HG02759 (cell line): ENCODE measurements at regions not wholly inside any gene's neighbourhood (a gene's known extent, or its start where the extent isn't known, plus 50 kb on each side); places are given as distances from the start of the nearest gene placed in this dataset.

Experiments used
- ATAC-seq: cut with Tn5 transposase; IDR thresholded peaks from one replicate; pipeline ENCODE4 v1.9.1; 2021; ENCODE audit warnings: mild to moderate bottlenecking, moderate library complexity; ENCODE audit not compliant: unreplicated experiment

DNA sequence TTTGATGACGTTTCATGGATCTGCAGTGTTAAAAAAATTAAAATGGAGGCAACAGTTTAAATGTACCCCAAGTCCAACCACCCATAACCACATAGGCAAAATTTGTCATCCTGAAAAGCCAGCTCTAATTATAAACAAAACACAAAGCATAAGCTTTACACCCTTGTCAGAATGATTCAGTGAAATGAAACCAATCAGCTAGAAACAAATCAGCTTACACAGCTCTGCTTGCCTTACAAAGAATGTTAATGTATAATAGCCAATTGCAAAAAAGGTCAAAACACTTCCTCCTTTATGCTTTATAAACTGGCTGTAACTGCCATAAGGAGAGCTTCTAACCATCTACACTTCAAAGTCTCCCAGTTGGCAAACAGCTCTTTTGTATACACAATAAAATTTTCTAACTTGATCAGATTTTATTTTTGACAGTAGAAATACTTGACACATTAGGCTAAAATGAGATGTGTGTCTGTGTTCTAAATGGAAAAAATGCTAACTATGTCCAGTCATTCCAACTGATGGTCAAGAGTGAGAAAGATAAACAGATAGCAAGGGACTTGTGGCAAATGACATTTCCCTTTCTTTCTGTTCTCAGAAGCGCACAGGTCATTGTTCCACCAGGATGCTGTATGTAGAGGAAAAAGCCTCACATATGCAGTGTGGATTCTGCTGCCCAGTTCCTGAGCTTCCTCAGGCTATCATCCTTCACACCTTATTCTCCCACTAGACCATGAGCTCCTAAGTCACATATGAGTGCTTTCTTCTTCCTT lies 344.3 kb upstream of the ID4 start:
- no peak for ATAC-seq

DNA sequence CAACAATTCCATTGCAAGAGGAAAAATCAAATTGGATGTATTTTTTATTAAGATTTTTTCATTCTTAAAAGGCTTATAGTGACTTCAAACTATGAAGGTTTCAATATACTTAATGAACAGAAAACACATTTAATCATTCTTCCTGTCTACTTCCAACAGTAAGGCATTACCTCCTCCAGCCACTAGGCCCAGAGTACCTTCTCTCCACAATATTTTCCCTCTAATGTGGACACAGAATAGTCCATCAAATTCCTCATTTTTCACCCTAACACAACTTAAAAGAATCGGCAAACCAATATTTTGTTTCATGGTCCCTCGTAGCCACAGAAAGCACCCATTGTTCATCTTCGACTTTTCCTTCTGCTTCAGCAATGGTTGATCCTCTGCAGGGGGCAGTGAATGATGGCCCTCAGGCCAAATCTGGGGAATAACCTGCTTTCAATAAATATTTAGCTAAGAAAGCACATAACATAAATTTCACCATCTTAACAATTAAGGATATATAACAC lies 335.4 kb upstream of the ID4 start:
- ATAC-seq: no peak

DNA sequence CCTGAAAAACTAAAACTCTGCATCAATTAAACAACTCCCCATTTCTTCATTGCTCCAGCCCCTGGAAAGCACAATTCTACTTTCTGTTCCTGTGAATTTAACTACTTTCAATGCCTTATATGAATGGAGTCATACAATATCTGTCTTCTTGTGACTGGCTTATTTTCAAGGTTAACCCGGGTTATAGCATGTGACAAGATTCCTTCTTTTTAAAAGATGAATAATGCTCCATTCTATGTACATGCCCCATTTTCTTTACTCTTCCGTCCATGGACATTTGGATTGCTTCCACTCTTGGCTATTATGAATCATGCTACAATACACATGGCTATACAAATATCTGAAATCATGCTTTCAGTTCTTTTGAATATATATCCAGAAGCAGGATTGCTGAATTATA lies 334.9 kb upstream of the ID4 start:
- no peak for ATAC-seq

DNA sequence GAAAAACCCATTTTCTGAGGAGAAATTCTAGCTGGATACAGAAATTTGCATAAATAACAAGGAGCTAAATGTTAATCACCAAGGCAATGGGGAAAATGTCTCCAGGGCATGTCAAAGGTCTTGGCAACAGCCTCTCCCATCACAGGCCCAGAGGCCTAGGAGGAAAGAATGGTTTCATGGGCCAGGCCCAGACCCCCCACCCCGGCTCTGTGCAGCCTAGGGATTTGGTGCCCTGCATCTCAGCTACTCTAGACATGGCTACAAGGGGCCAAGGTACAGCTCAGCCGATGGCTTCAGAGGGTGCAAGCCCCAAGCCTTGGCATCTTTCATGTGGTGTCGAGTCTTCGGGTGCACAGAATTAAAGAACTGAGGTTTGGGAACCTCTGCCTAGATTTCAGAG lies 321.2 kb upstream of the ID4 start:
- no peak for ATAC-seq

DNA sequence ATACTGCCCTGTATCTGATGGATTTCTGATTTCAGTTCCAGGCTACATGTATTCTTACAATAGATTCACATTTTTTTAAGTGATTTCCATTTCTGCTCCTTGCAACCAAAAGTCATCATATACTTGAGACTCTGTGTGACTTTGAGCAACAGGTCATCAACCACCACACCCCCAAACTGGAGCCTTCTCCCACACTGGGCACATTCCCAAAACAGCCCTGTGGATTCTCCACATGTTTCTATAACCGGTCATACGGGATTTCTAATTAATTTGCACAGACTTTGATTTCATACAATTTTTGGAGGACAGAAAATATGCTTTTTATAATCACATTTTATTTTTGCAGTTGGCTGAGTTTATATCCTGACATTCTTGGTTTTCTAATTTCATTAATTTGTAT lies 317.2 kb upstream of the ID4 start:
- no peak for ATAC-seq

DNA sequence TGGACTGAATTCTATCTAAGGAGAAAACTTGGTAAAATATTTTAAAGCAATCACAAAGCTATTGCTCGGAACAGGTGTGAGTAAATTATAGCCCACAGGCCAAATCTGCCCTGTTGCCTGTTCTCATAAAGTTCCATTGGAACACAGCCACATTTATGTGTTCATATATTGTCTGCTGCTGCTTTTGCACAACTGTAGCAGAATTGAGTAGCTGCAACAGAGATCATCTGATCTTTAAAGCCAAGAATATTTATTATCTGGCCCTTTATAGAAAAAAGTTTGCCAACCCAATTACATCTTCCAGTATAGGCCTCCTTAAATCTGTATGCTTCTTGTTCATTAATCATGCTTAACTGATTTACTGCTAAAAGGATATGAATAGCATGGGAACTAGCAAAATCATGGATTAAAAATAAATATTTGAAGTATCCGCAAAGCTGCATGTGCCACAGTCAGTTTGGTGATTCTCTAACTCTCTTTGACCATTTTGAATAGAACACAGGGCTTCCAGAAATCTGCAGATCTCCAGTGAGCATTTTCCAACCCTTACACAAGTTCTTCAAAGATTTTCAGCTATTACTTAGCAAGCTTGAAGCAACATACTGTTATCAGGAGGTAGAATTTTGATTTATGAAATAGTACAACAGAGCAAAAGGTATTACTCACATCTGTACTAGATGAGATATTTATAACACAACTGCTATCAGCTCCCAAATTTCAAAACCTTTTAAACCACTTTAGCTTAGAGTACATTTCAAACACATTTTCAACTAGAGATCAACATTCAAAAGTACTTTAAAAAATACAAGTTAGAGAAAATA lies 312.6 kb upstream of the ID4 start:
- no peak for ATAC-seq

DNA sequence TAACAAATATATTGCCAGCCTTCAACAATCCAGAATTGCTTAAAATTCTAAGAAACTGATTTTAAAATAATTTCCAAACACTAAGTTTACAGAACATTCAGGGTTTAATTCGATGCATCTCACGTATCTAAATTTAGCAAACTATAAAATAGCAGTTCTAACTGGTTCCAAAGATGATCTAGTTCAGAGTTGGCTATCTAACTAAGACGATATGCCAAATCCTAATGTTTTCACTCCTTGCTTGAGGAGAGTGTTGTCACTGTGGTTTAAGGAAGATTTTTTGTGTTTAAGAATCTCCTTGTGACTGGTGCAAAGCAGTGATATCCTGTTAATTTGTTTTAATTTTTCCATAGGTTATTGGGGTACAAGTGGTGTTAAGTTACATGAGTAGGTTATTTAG lies 311.5 kb upstream of the ID4 start:
- no peak for ATAC-seq

DNA sequence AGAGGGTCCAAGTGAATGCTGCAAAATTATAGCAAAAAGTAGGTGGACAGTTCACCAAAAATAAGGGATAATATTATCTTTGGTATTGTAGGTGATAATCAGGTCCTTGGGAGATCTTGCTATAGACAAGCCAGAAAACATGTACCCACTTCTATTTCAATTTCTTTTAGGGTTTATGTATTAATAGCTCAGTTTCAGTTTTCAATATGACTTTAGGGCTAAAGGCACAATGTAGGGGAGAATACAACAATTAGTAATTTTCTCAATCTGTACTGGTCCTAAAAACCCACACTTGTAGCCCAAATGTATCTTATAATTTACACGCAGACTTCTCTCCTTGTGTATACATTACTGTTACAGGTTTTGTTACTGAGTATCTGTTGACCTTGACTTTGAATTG lies 307.0 kb upstream of the ID4 start:
- no peak for ATAC-seq

DNA sequence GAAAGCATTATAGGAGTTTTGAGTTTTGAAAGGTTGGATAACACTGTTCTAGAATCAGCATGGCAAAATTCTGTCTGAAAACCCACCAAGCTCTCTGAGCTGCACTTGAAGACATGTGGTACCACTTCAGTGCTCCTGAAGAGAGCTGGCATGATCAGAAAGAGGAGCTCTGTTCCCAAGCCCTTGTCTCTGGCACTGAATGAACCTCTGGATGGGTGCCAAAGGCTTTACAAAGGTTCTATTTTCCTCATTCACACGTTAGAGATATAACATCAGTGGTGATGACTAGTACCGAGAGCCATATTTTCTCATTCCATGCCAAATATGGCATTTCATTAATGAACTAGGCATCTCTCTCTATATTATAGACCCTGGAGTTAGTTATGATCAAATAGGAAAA lies 301.8 kb upstream of the ID4 start:
- no peak for ATAC-seq

DNA sequence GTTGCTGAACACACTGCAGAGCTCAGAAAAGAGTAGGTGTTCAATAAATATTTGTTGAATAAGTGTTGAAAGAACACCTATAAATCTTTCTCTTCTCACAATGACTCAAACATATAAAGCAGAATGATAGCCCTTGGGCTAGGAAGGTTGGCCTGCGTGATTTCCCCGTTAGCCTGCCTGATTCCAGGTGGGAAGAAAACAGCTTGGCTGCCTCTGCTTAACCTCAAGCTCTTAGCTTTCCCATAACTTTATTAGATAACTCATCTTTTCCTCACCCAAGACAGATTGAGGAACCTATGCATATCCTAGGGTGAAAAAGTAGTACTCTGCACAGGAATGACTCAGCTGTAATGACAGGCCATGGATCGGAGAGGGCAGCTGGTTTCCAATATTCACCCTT lies 300.3 kb upstream of the ID4 start:
- ATAC-seq: no peak

DNA sequence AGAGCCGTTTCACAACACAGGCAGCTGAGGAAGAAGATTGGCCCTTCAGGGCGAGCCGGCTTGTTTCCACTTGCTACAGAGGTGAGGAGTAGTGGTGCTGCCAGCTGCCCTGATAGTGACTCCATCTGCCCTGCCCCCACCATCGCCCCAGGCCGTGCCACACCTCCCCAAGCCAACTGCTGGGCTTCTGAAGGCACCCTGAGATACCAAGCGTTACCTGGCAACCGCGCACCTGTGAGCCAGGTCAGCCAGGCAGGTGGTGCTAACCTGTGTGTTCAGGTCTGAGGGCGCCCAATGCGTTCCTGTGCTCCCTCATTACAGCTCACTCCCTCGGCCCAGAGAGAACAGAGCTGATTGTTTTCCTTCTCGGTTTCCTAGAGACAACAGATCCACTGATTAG lies 299.1 kb upstream of the ID4 start:
- no peak for ATAC-seq

DNA sequence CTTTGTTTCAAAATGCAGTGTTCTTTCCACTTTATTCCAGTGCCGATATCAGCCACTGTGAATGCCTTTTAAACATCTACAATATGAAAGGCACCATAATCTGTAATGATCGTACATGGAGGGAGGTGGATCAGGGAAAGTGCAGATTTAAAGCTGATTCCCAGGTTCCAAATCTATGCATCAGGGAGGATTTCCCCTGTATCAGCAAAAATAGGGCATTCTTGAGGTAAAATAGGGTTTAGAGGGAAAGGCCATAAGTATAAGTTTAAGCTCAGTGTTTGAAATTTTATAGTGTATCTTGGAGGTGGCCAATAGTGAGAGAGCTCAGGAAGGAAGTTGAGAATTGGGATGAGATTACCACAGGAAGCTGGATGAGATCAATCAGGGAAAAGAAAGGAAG lies 289.7 kb upstream of the ID4 start:
- ATAC-seq: no peak

DNA sequence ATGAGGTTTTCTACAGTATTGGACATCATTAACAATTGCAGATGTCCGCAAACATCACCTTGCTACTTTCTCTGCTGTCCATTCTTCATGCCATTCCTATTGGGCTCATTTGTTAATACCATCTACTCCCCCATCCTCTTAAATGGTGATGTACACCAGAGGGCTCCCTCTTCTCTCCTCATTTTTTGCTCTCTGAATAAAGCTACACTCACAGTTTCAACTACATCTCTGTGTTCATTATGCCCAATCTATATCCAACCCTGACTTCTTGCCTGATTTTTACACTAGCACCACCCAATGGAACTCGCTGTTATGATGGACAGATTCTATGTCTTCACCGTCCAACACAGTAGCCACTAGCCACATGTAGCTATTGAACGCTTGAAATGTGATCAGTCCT lies 288.1 kb upstream of the ID4 start:
- no peak for ATAC-seq

DNA sequence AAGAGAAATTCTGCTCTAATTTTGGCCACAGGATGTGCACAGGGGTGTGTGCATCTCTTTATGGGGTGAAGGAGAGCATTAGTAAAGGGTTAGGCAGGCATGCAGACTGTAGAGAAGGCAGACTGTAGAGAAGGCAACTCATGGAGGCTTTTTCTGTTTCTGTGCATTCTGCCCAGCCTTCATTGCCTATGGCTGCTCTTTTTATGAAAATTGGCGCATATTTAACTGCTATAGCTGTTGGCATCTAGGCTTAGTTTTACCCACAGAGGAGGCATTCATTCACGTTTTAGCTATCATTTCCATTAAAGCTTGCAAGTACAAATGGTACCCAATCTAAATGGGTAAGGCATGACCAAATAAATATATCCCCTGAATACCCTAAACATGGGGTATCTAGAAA lies 286.8 kb upstream of the ID4 start:
- no peak for ATAC-seq

DNA sequence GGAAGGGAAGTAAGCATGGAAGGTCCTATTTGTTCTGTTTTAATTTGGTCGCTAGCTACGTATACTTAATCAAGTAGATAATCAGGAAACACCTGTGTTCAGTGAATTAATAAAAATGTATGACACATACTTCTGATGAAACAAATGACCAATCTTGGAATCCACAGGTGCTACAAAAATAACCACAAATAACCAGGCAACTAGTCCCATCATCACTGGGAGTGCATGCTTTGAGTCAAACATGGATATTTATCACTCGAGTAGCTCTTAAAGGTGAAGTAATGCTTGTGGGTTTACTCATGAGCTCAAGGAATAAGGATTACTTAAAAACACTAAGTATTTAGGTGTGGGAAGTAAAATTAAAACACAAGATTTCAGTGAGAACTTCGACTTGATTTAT lies 285.6 kb upstream of the ID4 start:
- ATAC-seq: no peak

DNA sequence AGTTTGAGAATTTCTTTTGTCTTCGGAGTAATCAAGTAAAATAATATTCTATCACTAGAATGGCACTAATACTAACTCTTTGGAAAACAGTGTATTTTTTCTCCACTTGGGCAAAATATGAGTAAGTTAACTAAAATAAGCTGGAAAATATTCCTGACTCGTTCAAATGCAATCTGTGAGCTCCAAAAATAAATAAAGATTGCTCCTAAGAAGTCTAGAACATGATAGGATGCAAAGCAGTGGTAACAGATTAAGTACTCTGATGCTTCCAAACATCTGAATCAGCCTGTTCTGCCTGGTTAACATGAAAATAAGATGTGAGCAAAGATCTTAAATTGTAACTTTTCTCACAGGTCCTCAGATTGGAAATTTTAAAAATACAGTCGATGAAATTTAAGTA lies 285.1 kb upstream of the ID4 start:
- no peak for ATAC-seq

DNA sequence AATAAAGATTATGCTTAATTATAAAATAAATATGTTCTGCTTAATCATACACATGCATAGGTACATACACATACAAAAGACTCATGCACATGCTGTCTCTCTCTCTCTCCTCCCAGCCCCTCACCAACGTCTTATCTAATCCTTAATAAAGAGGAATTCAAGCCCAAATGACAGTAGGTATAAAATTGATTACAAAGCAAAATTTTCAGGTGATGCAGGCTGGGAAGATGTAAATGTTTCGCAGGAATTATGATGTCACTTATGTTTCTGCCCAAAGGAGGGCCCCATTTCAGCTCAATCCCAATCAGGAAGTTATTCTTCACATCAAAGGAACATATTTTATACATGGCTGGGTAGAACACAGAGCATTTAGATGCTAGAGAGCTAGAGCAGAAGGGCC lies 284.6 kb upstream of the ID4 start:
- no peak for ATAC-seq

DNA sequence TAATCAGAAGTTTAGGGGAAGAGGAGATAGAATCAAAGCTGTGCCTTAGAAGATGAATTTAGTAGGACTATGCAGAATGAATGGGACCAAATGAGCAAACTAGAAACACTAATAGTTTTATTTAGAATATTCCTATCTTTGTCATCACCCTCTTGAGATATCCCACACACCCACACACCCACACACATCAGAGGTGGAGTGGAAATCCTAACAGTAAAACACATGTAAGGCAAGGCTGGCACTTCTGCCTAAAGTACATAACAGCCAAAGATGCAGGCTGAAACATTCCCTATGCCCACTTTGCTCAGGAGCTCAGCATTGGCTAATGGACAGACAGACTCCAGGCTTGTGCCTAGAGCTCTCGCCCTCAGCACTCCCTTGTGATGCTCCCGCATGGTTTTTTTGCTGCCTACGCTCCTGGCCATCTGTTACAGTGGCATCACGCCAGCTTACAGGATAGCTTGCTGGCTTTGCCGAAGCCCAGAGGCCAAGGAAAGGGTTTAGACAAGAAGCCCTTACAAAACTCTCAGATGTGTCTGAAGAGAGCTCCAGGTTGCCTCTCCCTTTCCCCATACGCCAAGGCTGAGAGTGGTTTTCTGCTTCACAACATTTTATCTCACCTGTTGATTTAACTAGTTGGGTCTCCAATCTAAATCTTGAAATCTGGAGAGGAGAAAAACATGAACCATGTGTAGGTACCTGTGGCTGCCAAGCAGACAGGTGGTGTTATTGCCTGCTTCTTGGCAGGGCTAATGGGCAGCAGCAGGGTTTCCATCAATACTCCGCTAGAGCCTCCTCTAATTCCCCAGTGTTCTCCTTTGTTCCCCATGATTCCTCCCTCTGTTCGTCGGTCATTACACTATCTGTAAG lies 282.6 kb upstream of the ID4 start:
- ATAC-seq: no peak

DNA sequence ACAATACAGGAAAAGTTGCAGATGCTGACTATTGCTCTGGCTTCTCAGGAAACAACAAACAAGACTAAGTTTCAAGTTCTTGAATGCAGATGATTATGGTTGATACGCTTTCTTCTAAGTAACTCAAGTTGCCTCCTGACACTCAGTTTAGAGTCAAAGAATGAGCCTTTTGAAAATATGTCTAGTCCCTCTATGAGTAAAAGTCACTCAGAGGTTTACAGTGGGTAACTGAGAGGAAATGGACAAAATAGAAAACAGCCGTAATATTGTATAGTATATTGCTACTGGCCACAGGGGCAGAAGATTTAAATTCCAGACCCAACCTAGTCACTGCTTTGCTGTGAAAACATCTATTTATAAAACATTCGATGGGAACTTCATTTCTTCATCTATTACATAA lies 280.0 kb upstream of the ID4 start:
- ATAC-seq: no peak

DNA sequence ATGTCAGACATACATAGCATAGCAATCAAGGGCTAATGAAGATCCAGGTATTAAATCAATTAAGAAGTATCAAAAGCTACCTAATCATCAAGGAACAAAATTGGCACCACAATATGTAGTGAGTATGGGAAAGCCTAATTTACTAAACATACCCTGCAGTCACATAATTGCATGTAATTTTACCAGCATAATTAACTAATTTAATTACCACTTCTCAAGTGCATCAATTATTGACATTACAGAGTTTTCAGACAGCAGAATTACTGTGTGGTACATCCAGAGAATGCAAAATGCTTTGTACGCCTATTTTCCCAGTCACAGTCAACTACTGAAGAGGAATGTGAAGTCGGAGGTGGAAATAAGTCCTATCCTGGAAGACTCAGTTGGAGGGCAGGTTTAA lies 279.0 kb upstream of the ID4 start:
- no peak for ATAC-seq

DNA sequence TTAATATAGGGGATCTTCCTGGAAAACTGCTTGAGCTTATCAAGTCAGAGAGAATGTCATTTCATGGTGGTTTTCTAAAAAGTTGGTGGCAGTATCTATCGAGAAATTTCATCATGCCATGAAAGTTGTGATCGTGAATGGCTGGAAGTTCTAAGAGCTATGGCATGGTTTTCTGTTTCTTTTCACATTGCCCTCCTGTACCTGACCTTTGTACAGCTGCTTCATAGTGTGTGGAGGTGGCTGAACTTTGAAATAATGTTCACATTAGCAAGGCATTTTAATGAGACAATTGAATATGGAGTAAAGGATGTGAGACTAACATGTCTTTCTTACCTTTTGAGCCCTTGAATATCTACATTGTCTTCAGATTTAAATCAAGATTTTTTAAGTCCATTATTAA lies 278.2 kb upstream of the ID4 start:
- no peak for ATAC-seq
